HG03378 (cell line): ENCODE measurements at regions not wholly inside any gene's neighbourhood (a gene's known extent, or its start where the extent isn't known, plus 50 kb on each side); places are given as distances from the start of the nearest gene placed in this dataset.
A peak's percentile ranks its signal among the peaks of the same experiment; 100 is the strongest.
"Not testable (repeated sequence)": the region's sequence is repeated elsewhere in the genome, so short reads cannot be mapped to it uniquely, and the experiment has no call there.

Source experiments
- ATAC-seq: cut with Tn5 transposase; IDR thresholded peaks from one replicate; pipeline ENCODE4 v1.9.1; 2021; ENCODE audit warnings: mild to moderate bottlenecking, moderate library complexity; ENCODE audit not compliant: unreplicated experiment

DNA sequence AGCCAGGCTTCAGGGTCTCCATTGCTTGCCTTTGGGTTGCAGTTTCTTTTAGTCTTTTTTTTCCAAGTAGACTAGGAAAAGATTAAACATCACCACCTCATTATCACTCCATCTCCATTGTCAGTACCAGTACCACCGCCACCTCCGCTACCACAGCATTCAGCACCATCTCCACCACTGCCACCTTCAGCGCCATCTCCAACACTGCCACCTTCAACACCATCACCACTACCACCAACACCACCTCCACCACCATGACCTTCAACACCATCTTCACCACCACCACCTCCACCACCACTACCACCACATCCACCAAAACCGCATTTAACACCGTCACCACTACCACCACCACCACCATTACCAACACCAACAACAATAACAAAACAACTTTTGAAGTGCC, 141.5 kb upstream of the MPHOSPH6 start:
- no peak for ATAC-seq

- no peak for ATAC-seq
Measured at GRCh38 chr16:82302042-82302727, 132.2 kb upstream of the MPHOSPH6 start.

GRCh38 chr16:82301146-82301755, 131.2 kb upstream of the MPHOSPH6 start:
- no peak for ATAC-seq

DNA sequence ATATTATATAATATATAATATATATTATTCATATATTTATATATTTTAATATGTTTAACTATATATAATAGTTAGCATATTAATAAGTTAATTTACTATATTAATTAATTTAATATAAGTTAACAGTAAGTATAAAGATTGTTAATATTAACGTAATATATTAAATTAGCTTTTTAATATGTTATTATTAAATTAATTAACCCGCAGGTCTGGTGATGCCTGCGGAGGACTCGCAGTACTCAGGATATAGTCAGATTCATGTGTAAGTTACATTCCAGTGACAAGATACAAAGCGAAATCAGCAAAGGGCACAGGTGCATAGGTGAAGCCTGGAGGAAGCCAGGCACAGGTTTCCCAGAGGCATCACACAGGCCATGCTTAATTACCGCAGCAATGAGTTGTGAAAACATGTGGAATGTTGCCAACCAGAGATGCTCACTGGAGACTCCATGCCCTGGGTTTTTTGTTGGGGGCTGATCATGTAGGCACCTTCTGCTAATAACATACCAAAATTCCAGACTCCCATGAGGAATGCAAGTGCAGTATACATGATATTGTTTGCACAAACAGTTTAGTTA, 130.4 kb upstream of the MPHOSPH6 start:
- no peak for ATAC-seq

- ATAC-seq, result no peak
Measured at GRCh38 chr16:82298472-82298871, 128.4 kb upstream of the MPHOSPH6 start.

- no peak for ATAC-seq
Measured at GRCh38 chr16:82295290-82296201, 125.5 kb upstream of the MPHOSPH6 start.

GRCh38 chr16:82293671-82294070, 123.6 kb upstream of the MPHOSPH6 start:
- no peak for ATAC-seq

- ATAC-seq, result no peak
Measured at GRCh38 chr16:82287937-82288336, 117.9 kb upstream of the MPHOSPH6 start.

DNA sequence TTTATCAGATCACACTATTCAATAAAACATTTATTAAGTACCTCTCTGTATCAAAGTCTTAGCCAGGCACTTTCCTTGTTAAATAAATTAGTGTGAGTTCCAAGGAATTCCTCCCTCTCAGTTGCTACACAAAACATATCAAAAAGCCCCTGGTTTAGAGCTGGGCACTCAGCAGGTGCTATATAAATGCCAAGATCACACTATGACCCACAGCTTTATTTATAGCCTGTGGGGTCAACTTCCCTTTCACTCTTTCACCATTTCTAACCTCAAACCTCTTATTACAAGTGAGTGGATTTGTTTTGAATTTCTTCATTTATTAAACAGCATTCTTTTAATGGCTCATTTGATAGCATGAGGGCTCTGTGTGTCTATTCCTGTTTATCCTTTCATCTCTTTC, 112.6 kb upstream of the MPHOSPH6 start:
- no peak for ATAC-seq

DNA sequence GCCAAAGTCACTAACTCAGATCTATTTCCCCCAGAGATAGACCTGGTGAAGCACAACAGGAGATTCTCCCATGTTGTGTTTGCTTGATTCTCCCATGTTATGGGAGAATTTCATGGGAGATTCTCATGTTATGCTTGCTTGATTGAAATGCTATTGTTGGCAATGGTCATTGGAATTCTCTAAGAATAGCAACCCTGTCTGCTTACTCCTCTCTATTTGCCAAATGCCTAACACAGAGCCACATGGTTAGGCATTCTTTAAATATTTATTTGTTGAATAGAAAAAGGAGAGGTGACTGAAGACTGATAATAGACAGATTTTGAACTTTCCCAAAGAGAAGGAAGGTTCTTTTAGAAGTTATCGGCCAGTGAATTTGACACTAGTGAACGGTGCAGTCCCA, 111.5 kb upstream of the MPHOSPH6 start:
- no peak for ATAC-seq

DNA sequence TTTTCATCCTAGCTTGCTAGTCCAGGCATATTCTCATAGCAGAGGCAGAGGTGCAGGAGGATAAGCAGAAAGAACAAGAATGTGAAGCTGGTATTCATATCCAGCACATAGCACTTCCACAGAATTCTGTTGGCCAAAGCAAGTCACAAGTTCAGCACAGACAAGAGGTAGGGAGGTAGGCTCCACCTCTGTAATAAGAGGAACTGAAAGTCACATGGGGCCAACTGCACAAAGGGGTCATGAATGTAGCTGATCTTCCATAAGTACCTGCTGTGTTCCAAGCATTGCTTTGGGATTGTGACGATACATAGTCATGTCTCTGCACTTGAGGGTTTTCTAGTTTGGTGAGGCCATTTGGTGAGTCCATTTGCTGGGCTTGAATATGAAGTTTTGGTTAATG, 110.8 kb upstream of the MPHOSPH6 start:
- ATAC-seq, result no peak

DNA sequence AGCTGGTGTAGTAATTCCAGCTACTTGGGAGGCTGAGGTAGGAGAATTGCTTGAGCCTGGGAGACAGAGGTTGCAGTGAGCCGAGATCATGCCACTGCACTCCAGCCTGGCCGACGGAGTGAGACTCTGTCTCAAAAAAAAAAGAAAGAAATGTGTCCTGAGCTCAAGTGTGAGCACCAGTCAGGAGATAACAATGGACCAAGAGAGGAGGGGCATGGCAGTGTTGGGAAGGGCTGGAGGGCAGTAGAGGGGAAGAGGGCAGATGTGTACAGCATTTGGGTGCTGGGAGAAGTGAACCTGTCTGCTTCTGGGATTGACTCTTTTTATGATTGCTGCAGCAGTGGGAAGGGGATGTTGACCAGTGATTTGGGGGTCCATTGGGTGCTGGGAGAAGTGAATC, 105.3 kb upstream of the MPHOSPH6 start:
- not testable (repeated sequence) for ATAC-seq

- ATAC-seq, result no peak
Measured at GRCh38 chr16:82271636-82272035, 101.6 kb upstream of the MPHOSPH6 start.

- not testable (repeated sequence) for ATAC-seq
Measured at GRCh38 chr16:82267675-82268074, 97.7 kb upstream of the MPHOSPH6 start.

DNA sequence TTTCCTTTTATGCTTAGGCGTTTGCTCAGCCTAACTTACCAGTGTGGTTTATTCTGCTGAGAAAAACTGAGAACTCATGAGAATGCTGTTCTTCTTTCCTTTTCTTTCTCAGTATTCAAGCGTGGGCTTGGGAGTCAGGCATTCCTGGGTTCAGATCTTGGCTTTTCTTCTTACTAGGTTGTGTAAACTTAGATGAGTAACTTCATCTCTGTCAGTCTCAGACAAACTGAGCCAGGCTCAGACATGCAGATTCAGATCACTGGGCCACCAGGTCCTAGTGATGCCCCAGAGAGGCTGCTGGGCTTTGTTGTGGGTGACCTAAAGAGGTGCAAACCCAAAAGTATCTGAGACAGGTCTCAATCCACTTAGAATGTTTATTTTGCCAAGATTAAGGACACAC, 95.8 kb upstream of the MPHOSPH6 start:
- no peak for ATAC-seq

DNA sequence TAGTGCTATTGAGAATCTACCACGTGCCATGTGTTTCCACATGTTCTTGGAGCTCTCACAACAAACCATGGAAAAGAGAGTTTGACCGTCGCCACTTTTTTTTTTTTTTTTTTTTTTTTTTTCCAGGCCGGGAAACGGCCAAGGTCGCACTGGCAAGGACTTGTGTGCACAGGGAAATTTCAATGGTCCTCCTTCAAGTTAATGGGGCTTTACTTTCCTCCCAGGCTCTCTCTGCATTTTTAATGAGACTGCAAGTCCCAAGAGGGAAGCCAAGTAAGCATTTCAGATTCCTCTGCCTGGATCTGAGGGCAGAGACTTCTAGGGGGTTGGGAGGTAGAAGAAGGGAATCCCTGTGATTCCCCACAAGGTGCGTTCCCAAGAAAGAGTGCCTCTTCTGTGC, 94.7 kb upstream of the MPHOSPH6 start:
- ATAC-seq, result no peak

- ATAC-seq, result peak; percentile 59
Measured at GRCh38 chr16:82263521-82264143, 93.6 kb upstream of the MPHOSPH6 start.

GRCh38 chr16:82262244-82262643, 92.2 kb upstream of the MPHOSPH6 start:
- no peak for ATAC-seq

GRCh38 chr16:82260212-82260795, 90.3 kb upstream of the MPHOSPH6 start:
- no peak for ATAC-seq

DNA sequence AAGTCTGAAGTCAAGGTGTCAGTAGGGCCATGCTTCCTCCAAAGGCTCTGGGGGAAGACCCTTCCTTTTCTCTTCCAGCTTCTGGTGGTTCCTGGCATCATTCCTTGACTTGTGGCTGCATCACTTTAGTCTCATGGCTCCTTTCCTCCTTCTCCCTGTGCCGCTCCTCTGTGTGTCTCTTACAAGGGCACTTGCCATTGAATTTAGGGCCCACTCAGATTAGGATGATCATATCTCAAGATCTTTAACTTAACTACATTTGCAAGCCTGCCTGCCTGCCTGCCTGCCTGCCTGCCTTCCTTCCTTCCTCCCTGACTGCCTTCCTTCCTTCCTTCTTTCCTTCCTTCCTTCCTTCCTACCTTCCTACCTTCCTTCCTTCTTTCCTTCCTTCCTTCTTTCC, 89.7 kb upstream of the MPHOSPH6 start:
- no peak for ATAC-seq

DNA sequence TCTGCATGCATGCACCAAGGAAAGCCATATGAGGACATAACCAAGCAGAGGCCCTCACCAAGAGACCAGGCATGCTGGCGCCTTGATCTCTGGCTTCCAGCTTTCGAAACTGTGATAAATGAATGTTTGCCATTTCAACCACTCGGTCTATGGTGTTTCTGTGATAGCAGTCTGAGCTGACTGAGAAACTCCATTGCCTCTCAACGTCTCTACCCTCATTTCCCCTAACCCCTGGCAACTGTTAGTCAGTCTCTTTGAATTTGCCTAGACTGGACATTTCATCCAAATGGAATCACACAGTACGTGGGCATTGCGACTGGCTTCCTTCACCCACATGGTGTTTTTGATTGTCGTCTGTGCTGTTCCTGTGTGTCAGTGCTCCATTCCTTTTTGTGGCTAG, 88.0 kb upstream of the MPHOSPH6 start:
- ATAC-seq, result no peak
